Ovary (tissue), 7 donors: ENCODE measurements at regions not wholly inside any gene's neighbourhood (a gene's known extent, or its start where the extent isn't known, plus 50 kb on each side); places are given as distances from the start of the nearest gene placed in this dataset.

ENCODE experiments used
- DNase-seq, 5 donors: peaks; one replicate each; pipeline ENCODE4 v3.0.0-alpha.2; 2019 to 2020
- H3K27ac ChIP-seq, 2 donors: fragments of 200-600 bp; one replicate each; pipeline versions ENCODE4 v1.5.1 to v1.8.0; 2019 to 2022
- H3K27me3 ChIP-seq: fragments of 200-600 bp; one replicate; pipeline ENCODE4 v1.8.0; 2022
- H3K36me3 ChIP-seq: fragments of 200-600 bp; sonication (generic); one replicate; pipeline ENCODE4 v1.5.1; 2019
- H3K4me1 ChIP-seq: one replicate; pipeline ENCODE4 v1.8.1; 2013; ENCODE audit warnings: mild to moderate bottlenecking, moderate library complexity; ENCODE audit not compliant: insufficient read depth
- H3K4me3 ChIP-seq: fragments of 200-600 bp; sonication (generic); one replicate; pipeline ENCODE4 v1.5.1; 2017
- H3K9me3 ChIP-seq, 2 donors: fragments of 200-600 bp in 1 of 2; sonication (generic) in 1 of 2; one replicate each; pipeline versions ENCODE4 v1.5.1 to v1.8.1; 2013 to 2019; ENCODE audit warnings: mild to moderate bottlenecking in 1 of 2, moderate library complexity in 1 of 2
- EP300 ChIP-seq: sonication (generic); formaldehyde crosslinking; IDR thresholded peaks from one replicate; pipeline ENCODE4 v1.6.1; 2017; ENCODE audit warnings: antibody characterized with exemption
- POLR2A ChIP-seq: fragments of 450-650 bp; IDR thresholded peaks from one replicate; pipeline ENCODE4 v1.6.1; 2017; ENCODE audit warnings: antibody characterized with exemption, mild to moderate bottlenecking, moderate library complexity
- WGBS, 3 donors: extraction: QIAGEN DNeasy Blood & Tissue Kit in 1 of 3; methylation state at CpG; one replicate each; pipeline versions ENCODE4 v1.1.5 to v1.1.7; 2013 to 2017; 5-methylcytosine and 5-hydroxymethylcytosine counted together
- intact Hi-C, 4 donors: fragments of 100-400 bp; cut with DNase I; formaldehyde crosslinking; loops; one replicate each; pipeline versions ENCODE4 v1.11.0 to v1.15.1; 2022 to 2023
- TF ChIP-seq, protein P1 (sequence below), 3 donors: fragments of 450-650 bp in 2 of 3; fragments of 200-600 bp in 1 of 3; IDR thresholded peaks; one replicate each; pipeline versions ENCODE4 v1.5.1 to v1.8.0; 2016 to 2022; ENCODE audit warnings: antibody characterized with exemption in 3 of 3, mild to moderate bottlenecking in 1 of 3
- donor health status: DM: no; HTN: no; CAD: no; lungs with moderate emphysema.
- donor health status: DM: no; HTN: no; CAD: no.
- donor health status: Bipolar disorder and iron deficiency.
- donor health status: DM: no; HTN: no; CAD: no.
- donor health status: DM: yes; HTN: yes; CAD: no.

DNA sequence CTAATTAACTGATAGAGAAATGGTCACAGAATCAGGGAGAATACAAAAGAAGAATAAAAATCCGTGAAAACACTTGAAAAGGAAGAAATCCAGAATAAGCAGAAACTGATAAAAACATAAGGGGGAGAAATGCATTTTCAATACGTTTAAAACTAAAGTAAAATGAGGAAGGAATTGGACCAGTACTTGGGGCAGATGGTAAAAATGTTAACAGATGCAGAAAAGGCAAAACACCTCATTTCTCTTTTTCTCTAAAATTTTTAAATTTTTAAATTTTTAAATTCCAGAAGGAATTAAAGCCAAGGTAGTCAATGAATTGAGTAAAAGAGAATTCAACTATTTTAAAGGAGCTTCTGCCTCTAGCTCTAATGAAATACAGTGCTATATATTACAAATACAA, 353.9 kb downstream of the METTL4 start:
- no peak for TF ChIP-seq POLR2A
- 46 to 56% (median 46%) methylated on average over 2 of the region's 2 CpGs for WGBS, 3 donors
- intact Hi-C loops = no loop called here

DNA sequence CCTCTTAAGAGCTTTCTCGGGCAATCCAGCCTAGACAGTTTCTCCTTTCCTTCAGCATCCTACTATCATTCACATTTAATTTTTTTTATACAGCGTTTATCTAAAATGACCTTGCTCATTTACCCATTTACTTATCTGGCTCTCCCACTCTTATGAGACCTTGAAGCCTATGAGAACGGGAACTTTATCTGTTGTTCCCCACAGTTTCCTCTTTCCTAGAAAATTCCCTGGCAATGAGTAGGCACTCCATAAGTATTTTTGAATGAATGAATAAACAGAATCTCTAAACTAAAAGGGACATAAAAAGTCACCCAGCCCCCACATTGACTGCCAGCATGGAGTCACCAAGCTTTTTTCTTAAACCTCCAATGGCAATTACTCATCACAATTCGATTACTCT, 353.2 kb downstream of the METTL4 start:
- Histone ChIP-seq H3K4me1 (no peaks in the 10 kb centered on the region), H3K9me3 (no peaks in the 10 kb centered on the region), H3K27me3 (no peaks in the 10 kb centered on the region), H3K4me3 (no peak overlapping the region), H3K27ac (no peak overlapping the region), H3K36me3 (no peaks in the 10 kb centered on the region)
- intact Hi-C loops = no loop called here
- TF ChIP-seq, protein P1, sequence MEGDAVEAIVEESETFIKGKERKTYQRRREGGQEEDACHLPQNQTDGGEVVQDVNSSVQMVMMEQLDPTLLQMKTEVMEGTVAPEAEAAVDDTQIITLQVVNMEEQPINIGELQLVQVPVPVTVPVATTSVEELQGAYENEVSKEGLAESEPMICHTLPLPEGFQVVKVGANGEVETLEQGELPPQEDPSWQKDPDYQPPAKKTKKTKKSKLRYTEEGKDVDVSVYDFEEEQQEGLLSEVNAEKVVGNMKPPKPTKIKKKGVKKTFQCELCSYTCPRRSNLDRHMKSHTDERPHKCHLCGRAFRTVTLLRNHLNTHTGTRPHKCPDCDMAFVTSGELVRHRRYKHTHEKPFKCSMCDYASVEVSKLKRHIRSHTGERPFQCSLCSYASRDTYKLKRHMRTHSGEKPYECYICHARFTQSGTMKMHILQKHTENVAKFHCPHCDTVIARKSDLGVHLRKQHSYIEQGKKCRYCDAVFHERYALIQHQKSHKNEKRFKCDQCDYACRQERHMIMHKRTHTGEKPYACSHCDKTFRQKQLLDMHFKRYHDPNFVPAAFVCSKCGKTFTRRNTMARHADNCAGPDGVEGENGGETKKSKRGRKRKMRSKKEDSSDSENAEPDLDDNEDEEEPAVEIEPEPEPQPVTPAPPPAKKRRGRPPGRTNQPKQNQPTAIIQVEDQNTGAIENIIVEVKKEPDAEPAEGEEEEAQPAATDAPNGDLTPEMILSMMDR (IDR thresholded peaks at IDR 0.05) = no peak
- TF ChIP-seq POLR2A (no peak), EP300 (no peak)
- DNase-seq = no peak
- 20 to 34% (median 22%) methylated on average over 4 of the region's 4 CpGs for WGBS, 3 donors

More for the DNA sequence above, 353.9 kb downstream of the METTL4 start:
- no peaks in the 10 kb centered on the region for H3K9me3 ChIP-seq
- no peak overlapping the region for H3K27ac ChIP-seq
- H3K27me3 ChIP-seq = no peaks in the 10 kb centered on the region
- H3K36me3 ChIP-seq = no peaks in the 10 kb centered on the region
- H3K4me3 ChIP-seq = no peak overlapping the region
- DNase-seq = no peak
- no peaks in the 10 kb centered on the region for H3K4me1 ChIP-seq

DNA sequence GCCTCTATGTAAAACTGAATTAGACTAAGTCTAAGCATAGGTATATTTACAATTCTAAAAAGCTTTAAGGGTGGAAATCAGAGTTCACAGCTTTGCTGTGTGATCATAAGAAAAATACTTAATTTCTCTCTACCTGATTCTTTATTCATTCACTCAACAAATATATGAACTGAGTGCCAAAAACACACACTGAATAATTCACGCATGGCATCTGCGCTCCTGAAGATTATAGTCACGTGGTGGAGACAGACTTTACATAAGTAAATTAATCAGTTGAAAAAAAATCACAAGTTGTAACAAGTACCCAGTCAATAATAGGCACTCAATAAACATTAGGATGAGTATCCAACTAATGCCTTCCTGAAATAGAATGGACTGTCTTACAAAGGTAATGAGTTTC, 351.6 kb downstream of the METTL4 start:
- intact Hi-C loops = no loop called here
- DNase-seq = no peak
- Histone ChIP-seq H3K36me3 (no peaks in the 10 kb centered on the region), H3K27me3 (no peaks in the 10 kb centered on the region), H3K4me3 (no peak overlapping the region), H3K4me1 (no peaks in the 10 kb centered on the region), H3K9me3 (no peaks in the 10 kb centered on the region), H3K27ac (no peak overlapping the region)
- TF ChIP-seq, protein P1 (IDR thresholded peaks at IDR 0.05) = no peak
- TF ChIP-seq POLR2A (no peak), EP300 (no peak)
- 81 to 82% (median 82%) methylated on average over 3 of the region's 3 CpGs for WGBS, 3 donors

DNA sequence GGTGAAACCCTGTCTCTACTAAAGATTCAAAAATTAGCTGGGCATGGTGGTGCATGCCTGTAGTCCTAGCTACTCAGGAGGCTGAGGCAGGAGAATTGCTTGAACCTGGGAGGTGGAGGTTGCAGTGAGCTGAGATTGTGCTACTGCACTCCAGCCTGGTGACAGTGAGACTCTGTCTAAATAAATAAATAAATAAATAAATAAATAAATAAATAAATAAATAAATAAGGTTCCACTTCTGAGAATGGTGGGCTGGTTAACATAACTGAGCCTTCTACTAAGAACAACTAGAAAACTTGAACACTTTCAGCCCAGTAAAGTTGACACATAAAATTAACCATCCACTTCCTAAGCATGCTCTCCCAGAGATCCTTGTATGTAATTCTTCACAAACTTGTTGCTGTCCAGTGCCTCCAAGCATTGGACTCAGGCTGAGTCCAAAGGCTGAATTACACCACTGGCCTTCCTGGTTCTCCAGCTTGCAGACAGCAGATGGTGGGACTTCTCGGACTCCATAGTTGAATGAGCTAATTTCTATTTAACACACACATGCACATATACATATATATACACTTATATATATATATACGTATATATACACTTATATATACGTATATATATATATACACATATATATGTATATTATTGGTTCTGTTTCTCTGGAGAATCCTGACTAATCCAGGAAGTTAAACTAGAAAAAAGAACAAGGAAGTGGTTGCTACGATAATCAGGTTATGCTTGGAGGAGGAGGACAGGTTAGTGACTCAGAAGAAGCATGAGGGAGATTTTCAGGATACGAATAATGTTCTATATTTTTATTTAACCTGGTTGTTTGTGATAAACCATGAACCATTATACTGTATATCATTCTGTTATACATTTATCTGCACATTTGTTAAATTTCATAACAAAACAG, 348.8 kb downstream of the METTL4 start:
- Histone ChIP-seq H3K9me3 (no peaks in the 10 kb centered on the region), H3K4me3 (no peak overlapping the region), H3K27ac (no peak overlapping the region), H3K4me1 (no peaks in the 10 kb centered on the region), H3K36me3 (no peaks in the 10 kb centered on the region), H3K27me3 (no peaks in the 10 kb centered on the region)
- no peak for TF ChIP-seq EP300
- TF ChIP-seq, protein P1 (IDR thresholded peaks at IDR 0.05) = no peak
- no peak for TF ChIP-seq POLR2A
- no peak for DNase-seq
- WGBS, 3 donors = 54 to 66% (median 63%) methylated on average over 5 of the region's 5 CpGs
- intact Hi-C loops = no loop called here

DNA sequence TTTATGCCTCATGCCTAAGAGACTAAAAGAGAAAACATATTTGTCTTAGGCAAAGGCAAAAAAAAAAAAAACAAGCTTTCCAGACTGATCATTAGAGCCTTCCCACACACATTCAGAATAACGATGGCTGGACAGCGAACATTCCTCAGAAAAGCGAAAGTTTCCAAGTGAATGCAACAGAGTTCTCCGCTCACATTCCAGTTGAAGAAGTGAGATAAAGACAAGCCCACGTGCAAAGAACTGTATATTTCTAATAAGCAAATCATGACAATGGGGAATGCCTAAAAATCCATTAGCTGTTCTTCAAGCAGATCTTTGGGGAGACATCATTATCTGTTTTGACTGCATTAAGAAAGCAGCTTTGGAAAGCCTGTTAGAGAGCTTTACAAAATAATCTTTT, 347.9 kb downstream of the METTL4 start:
- H3K27ac ChIP-seq = no peak overlapping the region
- DNase-seq = no peak
- no peaks in the 10 kb centered on the region for H3K4me1 ChIP-seq
- no peaks in the 10 kb centered on the region for H3K27me3 ChIP-seq
- 3 to 4% (median 3%) methylated on average over 5 of the region's 5 CpGs for WGBS, 3 donors
- TF ChIP-seq POLR2A = no peak
- TF ChIP-seq EP300 = no peak
- TF ChIP-seq, protein P1 (IDR thresholded peaks at IDR 0.05) = no peak
- H3K9me3 ChIP-seq = no peaks in the 10 kb centered on the region
- no peak overlapping the region for H3K4me3 ChIP-seq
- no peaks in the 10 kb centered on the region for H3K36me3 ChIP-seq
- intact Hi-C loops = no loop called here
